NCI-H2081 (cell line): ENCODE measurements at regions not wholly inside any gene's neighbourhood (a gene's known extent, or its start where the extent isn't known, plus 50 kb on each side); places are given as distances from the start of the nearest gene placed in this dataset.

Source experiments
- DNase-seq, 2 experiments: peaks; one replicate each; lab custom pipeline; 2025; lab: John Stamatoyannopoulos, UW

- no peak for DNase-seq
Observed at GRCh38 chr1:195568389-195568788, 1039.9 kb downstream of the KCNT2 start.

GRCh38 chr1:195562074-195562473 is 1046.2 kb downstream of the KCNT2 start:
- no peak for DNase-seq

GRCh38 chr1:195550071-195550862 is 1058.0 kb downstream of the KCNT2 start:
- DNase-seq, result no peak

- DNase-seq, result no peak
Observed at GRCh38 chr1:195530961-195531360, 1077.3 kb downstream of the KCNT2 start.

- DNase-seq, result no peak
Observed at GRCh38 chr1:195529881-195530280, 1078.4 kb downstream of the KCNT2 start.

GRCh38 chr1:195520757-195521156 is 1087.5 kb downstream of the KCNT2 start:
- no peak for DNase-seq

- DNase-seq, result no peak
Observed at GRCh38 chr1:195516036-195516435, 1092.2 kb downstream of the KCNT2 start.

GRCh38 chr1:195511501-195511900 is 1096.7 kb downstream of the KCNT2 start:
- DNase-seq, result no peak

- no peak for DNase-seq
Observed at GRCh38 chr1:195501118-195501517, 1107.1 kb downstream of the KCNT2 start.

GRCh38 chr1:195495720-195496635 is 1112.3 kb downstream of the KCNT2 start:
- DNase-seq, result no peak

- no peak for DNase-seq
Observed at GRCh38 chr1:195482137-195482536, 1126.1 kb downstream of the KCNT2 start.

- DNase-seq, result no peak
Observed at GRCh38 chr1:195481293-195481692, 1126.9 kb downstream of the KCNT2 start.

GRCh38 chr1:195475568-195475967 is 1132.7 kb downstream of the KCNT2 start:
- no peak for DNase-seq

GRCh38 chr1:195472291-195472690 is 1135.9 kb downstream of the KCNT2 start:
- no peak for DNase-seq

- DNase-seq, result no peak
Observed at GRCh38 chr1:195466639-195467038, 1141.6 kb downstream of the KCNT2 start.

- no peak for DNase-seq
Observed at GRCh38 chr1:195462646-195463045, 1145.6 kb downstream of the KCNT2 start.

- DNase-seq, result no peak
Observed at GRCh38 chr1:195462152-195462551, 1146.1 kb downstream of the KCNT2 start.

GRCh38 chr1:195458365-195458764 is 1149.9 kb downstream of the KCNT2 start:
- DNase-seq, result no peak

GRCh38 chr1:195450794-195451193 is 1157.4 kb downstream of the KCNT2 start:
- no peak for DNase-seq

- DNase-seq, result no peak
Observed at GRCh38 chr1:195439661-195440060, 1168.6 kb downstream of the KCNT2 start.

GRCh38 chr1:195434566-195435203 is 1173.6 kb downstream of the KCNT2 start:
- no peak for DNase-seq

- no peak for DNase-seq
Observed at GRCh38 chr1:195430826-195431225, 1177.4 kb downstream of the KCNT2 start.

GRCh38 chr1:195428927-195429326 is 1179.3 kb downstream of the KCNT2 start:
- no peak for DNase-seq
